HUES48 (cell line): ENCODE measurements at regions not wholly inside any gene's neighbourhood (a gene's known extent, or its start where the extent isn't known, plus 50 kb on each side); places are given as distances from the start of the nearest gene placed in this dataset.
"Not testable (repeated sequence)": the region's sequence is repeated elsewhere in the genome, so short reads cannot be mapped to it uniquely, and the experiment has no call there.

Source experiments
- H3K27ac ChIP-seq: one replicate; pipeline ENCODE4 v1.7.0; 2013; ENCODE audit warnings: low read depth, low read length, inconsistent platforms
- H3K27me3 ChIP-seq: 2 replicates; pipeline ENCODE4 v1.6.1; 2013; ENCODE audit warnings: mild to moderate bottlenecking, low read length; ENCODE audit not compliant: control insufficient read depth, insufficient read depth
- H3K36me3 ChIP-seq: 2 replicates; pipeline ENCODE4 v1.6.1; 2013; ENCODE audit warnings: low read length; ENCODE audit not compliant: control insufficient read depth, insufficient read depth
- H3K4me1 ChIP-seq: 2 replicates; pipeline ENCODE4 v1.6.1; 2013; ENCODE audit warnings: mild to moderate bottlenecking, low read length; ENCODE audit not compliant: control insufficient read depth, insufficient read depth
- H3K4me3 ChIP-seq: 2 replicates; pipeline ENCODE4 v1.5.1; 2013; ENCODE audit warnings: mild to moderate bottlenecking, low read depth, low read length
- H3K9ac ChIP-seq: 2 replicates; pipeline ENCODE4 v1.6.1; 2013; ENCODE audit warnings: mild to moderate bottlenecking, low read depth, low read length, moderate library complexity
- H3K9me3 ChIP-seq: 2 replicates; pipeline ENCODE4 v1.6.1; 2013; ENCODE audit warnings: low read length; ENCODE audit not compliant: control insufficient read depth, insufficient read depth

DNA sequence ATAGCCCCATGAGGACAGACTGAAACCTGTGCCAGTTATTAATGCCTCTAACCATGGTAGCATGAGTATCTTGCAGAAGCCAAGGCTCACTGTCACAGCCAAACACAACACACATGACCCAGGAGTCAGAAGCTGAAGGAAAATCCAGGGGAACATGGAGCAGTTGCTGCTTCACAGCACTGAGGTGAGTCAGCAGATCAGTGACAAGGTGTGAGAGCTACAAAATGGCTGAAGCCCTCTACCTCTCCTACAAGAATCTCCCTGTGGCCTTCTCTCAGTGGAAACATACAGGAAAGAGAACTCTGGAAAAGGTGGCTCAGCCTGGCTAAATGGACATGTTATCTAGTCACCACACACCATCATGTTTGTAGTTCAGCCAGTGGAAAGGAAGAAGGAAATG, 93.5 kb downstream of the NAB1 start:
- H3K4me3 ChIP-seq = no peak overlapping the region
- H3K27ac ChIP-seq = no peak overlapping the region
- H3K4me1 ChIP-seq = no peaks in the 10 kb centered on the region
- no peaks in the 10 kb centered on the region for H3K9me3 ChIP-seq
- no peaks in the 10 kb centered on the region for H3K27me3 ChIP-seq
- H3K9ac ChIP-seq = no peak overlapping the region
- no peaks in the 10 kb centered on the region for H3K36me3 ChIP-seq

DNA sequence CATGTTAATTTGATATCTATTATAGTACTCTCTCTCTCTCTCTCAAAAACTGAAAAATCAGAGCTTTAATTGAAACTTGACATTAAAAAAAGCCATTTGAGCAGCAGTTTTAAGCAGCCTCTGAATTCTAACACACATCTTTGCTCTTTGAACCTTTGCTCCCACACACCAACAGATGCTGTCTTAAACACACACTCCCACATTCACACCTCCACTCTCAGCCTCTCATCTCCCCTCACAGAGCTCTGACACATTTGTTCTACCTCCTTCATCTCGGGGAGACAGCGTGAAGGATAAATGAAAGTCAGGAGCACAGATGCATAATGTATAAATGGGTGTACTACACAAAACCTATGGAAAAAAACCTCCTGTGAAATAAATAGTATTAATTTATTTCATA, 95.2 kb downstream of the NAB1 start:
- no peak overlapping the region for H3K27ac ChIP-seq
- no peak overlapping the region for H3K9ac ChIP-seq
- H3K27me3 ChIP-seq = no peaks in the 10 kb centered on the region
- H3K4me1 ChIP-seq = no peaks in the 10 kb centered on the region
- H3K9me3 ChIP-seq = no peaks in the 10 kb centered on the region
- no peak overlapping the region for H3K4me3 ChIP-seq
- H3K36me3 ChIP-seq = no peaks in the 10 kb centered on the region

DNA sequence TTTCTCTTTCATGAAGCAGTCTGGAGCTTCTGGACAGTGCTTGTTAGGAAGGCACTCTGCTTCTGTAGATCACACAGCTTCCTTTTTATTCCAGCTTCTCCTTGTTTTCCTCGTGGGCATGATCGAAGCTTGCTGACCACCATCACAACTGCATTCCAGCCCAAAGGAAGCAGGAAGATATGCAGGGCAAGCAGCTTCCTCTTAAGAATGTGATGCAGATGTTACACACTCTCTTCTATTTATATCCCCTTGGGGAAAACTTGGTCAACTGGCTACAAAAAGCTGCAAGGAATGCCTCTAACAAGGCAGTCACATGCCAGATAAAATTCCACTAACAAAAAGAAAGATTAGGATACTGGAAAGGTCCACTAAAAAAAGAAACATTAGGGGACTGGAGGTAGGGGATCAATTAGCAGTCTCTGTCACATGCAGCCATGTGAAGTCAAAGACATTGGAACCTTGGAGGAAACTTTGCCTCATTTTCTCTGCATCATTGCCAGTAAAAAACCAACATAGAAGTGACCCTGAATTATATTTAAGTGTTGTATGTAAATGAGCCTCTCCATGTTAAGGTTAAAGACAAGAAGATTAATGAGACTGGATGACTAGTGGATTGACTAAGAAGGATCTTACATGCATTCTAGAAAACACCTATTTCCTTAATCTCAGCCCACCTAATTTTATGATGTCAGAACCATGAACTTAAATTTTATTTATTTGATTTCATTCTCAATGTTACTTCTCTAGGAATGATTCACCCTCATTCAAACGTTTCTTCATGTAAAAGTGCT, 98.3 kb downstream of the NAB1 start:
- no peaks in the 10 kb centered on the region for H3K9me3 ChIP-seq
- H3K9ac ChIP-seq = no peak overlapping the region
- no peak overlapping the region for H3K4me3 ChIP-seq
- no peak overlapping the region for H3K27ac ChIP-seq
- no peaks in the 10 kb centered on the region for H3K36me3 ChIP-seq
- H3K27me3 ChIP-seq = no peaks in the 10 kb centered on the region
- H3K4me1 ChIP-seq = no peaks in the 10 kb centered on the region

- Histone ChIP-seq H3K36me3 (no peaks in the 10 kb centered on the region), H3K4me1 (no peaks in the 10 kb centered on the region), H3K27me3 (no peaks in the 10 kb centered on the region), H3K4me3 (no peak overlapping the region), H3K9me3 (no peaks in the 10 kb centered on the region), H3K27ac (no peak overlapping the region), H3K9ac (no peak overlapping the region)
Observed at GRCh38 chr2:190748966-190749365, 100.1 kb downstream of the NAB1 start.

DNA sequence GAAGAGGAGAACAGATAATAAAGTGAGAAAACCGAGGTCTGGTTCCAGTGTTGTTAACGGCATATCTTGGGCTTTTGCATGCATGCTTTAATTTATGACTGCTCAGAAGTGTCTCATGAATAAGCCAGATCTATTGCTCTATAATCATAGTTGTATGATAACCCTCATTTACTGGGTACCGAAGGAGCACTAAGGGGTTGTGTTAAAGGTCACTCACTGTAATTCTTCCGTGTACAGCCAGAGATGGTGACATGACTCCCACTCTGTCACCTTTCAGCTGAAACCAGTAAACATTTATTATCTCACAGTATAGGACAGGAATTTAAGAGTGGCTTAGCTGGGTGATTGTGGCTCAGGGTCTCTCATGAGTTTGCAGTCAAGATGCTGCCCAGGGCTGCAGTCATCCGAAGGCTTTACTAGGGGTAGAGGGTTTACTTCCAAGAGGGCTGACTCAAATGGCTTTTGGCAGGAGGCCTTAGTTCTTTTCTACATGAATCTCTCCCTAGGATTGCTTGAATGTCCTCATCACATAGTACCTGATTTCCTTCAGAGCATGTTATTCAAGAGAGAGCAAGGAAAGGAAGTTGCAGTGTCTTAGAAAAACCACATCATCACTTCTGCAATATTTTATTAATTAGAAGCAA, 107.0 kb downstream of the NAB1 start:
- H3K9me3 ChIP-seq = no peaks in the 10 kb centered on the region

GRCh38 chr2:190759749-190760213, 110.9 kb downstream of the NAB1 start:
- Histone ChIP-seq H3K9ac (no peak overlapping the region), H3K27me3 (no peaks in the 10 kb centered on the region), H3K9me3 (no peaks in the 10 kb centered on the region), H3K4me3 (no peak overlapping the region), H3K27ac (no peak overlapping the region), H3K36me3 (no peaks in the 10 kb centered on the region), H3K4me1 (no peaks in the 10 kb centered on the region; the same call in none of the 2 replicates)

More for the DNA sequence above, 107.0 kb downstream of the NAB1 start:
- H3K36me3 ChIP-seq = no peaks in the 10 kb centered on the region
- H3K4me1 ChIP-seq = no peaks in the 10 kb centered on the region; the same call in none of the 2 replicates
- no peak overlapping the region for H3K4me3 ChIP-seq
- no peaks in the 10 kb centered on the region for H3K27me3 ChIP-seq
- no peak overlapping the region for H3K27ac ChIP-seq
- H3K9ac ChIP-seq = no peak overlapping the region

DNA sequence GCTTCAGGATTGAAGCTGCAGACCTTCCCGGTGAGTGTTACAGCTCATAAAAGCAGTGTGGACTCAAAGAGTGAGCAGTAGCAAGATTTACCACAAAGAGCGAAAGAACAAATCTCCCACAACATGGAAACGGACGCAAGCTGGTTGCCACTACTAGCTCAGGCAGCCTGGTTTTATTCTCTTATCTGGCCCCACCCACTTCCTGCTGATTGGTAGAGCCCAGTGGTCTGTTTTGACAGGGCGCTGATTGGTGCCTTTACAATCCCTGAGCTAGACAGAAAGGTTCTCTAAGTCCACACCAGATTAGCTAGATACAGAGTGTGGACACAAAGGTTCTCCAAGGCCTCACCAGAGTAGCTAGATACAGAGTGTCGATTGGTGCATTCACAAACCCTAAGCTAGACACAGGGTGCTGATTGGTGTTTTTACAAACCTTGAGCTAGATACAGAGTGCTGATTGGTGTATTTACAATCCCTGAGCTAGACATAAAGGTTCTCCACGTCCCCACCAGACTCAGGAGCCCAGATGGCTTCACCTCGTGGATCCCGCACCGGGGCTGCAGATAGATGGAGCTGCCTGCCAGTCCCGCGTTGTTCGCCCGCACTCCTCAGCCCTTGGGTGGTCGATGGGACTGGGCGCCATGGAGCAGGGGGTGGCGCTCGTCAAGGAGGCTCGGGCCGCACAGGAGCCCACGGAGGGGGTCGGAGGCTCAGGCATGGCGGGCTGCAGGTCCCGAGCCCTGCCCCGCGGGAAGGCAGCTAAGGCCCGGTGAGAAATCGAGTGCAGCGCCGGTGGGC, 111.7 kb downstream of the NAB1 start:
- H3K27ac ChIP-seq, H3K4me3 ChIP-seq: not testable (repeated sequence)

GRCh38 chr2:190761216-190761615, 112.3 kb downstream of the NAB1 start:
- H3K27me3 ChIP-seq, H3K9me3 ChIP-seq: not testable (repeated sequence)

More for the DNA sequence above, 111.7 kb downstream of the NAB1 start:
- H3K9ac ChIP-seq, H3K9me3 ChIP-seq, H3K27me3 ChIP-seq, H3K4me1 ChIP-seq, H3K36me3 ChIP-seq: not testable (repeated sequence)

DNA sequence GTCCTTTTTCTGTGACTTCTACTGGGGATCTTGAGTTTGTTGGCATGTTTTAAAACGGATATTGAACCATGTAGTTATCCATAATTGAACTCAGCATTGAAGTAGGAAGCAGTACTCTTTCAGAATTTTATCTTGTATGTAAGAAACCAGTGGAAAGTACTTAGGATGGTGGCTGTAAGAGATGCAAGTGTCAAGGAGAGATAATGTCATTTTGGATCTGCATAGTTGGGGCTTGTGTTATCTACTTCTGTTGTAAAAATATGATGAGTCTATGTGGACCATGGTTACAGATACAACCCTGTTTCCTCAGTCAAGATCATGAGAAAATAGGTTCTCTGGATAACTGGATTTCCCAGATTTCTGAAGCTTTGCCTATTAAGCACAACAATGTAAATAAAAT, 113.7 kb downstream of the NAB1 start:
- Histone ChIP-seq H3K27me3 (no peaks in the 10 kb centered on the region), H3K36me3 (no peaks in the 10 kb centered on the region), H3K9me3 (no peaks in the 10 kb centered on the region), H3K4me1 (no peaks in the 10 kb centered on the region), H3K9ac (no peak overlapping the region), H3K27ac (no peak overlapping the region), H3K4me3 (no peak overlapping the region)

More at GRCh38 chr2:190761216-190761615, 112.3 kb downstream of the NAB1 start:
- not testable (repeated sequence) for H3K9ac ChIP-seq, H3K27ac ChIP-seq, H3K4me1 ChIP-seq, H3K4me3 ChIP-seq, H3K36me3 ChIP-seq

DNA sequence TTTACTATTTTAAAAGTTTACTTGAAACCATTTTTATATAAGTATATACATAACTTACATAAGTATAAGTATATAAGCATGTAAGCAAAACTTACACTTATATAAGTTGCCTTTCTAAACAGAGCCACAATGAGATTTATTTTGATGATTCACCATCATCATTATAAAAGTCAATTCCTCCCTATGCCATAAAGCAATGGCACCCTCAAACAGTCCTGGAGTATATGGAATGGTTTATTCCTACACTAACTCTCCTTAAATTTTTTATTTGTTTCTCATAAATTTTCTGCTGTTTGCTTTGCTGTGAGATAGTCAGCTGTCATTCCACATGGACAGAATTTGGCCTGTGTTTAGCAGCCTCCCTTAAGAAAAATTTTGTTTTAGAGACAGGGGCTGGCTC, 114.2 kb downstream of the NAB1 start:
- Histone ChIP-seq H3K9ac (no peak overlapping the region), H3K36me3 (no peaks in the 10 kb centered on the region), H3K27me3 (no peaks in the 10 kb centered on the region), H3K9me3 (no peaks in the 10 kb centered on the region), H3K4me1 (no peaks in the 10 kb centered on the region), H3K27ac (no peak overlapping the region), H3K4me3 (no peak overlapping the region)
